Memory B cell (primary cell): ENCODE measurements at regions not wholly inside any gene's neighbourhood (a gene's known extent, or its start where the extent isn't known, plus 50 kb on each side); places are given as distances from the start of the nearest gene placed in this dataset.

Experiments used
- ATAC-seq: fragments of 150-1000 bp; cut with Tn5 transposase; 2 replicates; pipeline ENCODE4 v1.10.0; 2021; ENCODE audit warnings: low read depth, mild to moderate bottlenecking, moderate library complexity
- DNase-seq, 2 donors: peaks; one replicate each; pipeline ENCODE4 v3.0.0; 2022; ENCODE audit warnings: low spot score in 2 of 2
- H3K27ac Mint-ChIP-seq: one replicate; pipeline ENCODE4 v1.8.0; 2022; ENCODE audit warnings: mild to moderate bottlenecking, moderate library complexity, mixed read lengths
- H3K27me3 Mint-ChIP-seq: one replicate; pipeline ENCODE4 v1.8.0; 2022; ENCODE audit warnings: mixed read lengths
- H3K36me3 Mint-ChIP-seq: one replicate; pipeline ENCODE4 v1.8.0; 2022; ENCODE audit warnings: mild to moderate bottlenecking, mixed read lengths
- H3K4me1 Mint-ChIP-seq: one replicate; pipeline ENCODE4 v1.8.0; 2022; ENCODE audit warnings: mixed read lengths
- H3K4me3 Mint-ChIP-seq: one replicate; pipeline ENCODE4 v1.8.0; 2022; ENCODE audit warnings: mild to moderate bottlenecking, moderate library complexity, mixed read lengths
- H3K9me3 Mint-ChIP-seq: one replicate; pipeline ENCODE4 v1.8.0; 2022; ENCODE audit warnings: mixed read lengths

DNA sequence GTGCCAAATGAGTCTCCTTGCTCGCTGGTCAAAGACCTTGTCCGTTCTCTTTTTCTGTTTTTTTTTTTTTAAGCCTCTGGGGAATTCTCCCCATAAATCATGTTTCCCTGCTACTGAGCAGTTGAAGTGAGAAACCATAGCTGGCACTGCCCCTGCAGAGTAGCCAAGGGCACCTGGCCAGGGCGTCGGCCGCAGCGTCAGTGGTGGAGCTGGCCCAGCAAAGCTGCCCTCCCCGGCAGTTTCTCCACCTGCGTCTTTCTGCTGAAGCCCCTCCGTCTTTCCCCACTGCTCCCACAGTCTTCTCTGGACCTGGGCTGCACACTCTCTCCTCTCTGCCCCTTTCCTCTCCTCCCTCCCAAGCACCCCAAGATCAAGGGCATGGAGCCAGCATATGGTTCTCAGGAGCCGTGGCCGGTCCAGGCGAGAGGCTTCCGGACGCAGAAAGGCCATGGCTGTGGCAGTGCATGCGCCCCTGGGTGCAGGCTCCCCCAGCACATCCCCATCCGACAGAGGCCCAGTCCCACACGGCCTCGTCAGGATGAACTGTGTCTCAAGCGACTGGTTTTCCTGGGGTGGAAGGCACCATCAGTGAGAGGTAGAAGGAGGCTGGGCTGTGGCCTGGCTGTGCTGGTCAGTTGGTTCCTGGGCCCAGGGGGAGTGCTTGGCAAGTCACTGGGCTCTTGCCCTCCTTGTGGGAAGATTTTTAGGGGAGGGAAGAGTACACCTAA lies 218.1 kb downstream of the ERMARD start:
- no peak for ATAC-seq
- Mint-ChIP-seq H3K36me3 (no peaks in the 10 kb centered on the region), H3K4me3 (no peak overlapping the region), H3K4me1 (no peaks in the 10 kb centered on the region), H3K27me3 (peaks cover 8% of the 10 kb centered on the region), H3K27ac (no peak overlapping the region), H3K9me3 (no peaks in the 10 kb centered on the region)
- DNase-seq: peak in 1 of 2 donors; percentile 3

DNA sequence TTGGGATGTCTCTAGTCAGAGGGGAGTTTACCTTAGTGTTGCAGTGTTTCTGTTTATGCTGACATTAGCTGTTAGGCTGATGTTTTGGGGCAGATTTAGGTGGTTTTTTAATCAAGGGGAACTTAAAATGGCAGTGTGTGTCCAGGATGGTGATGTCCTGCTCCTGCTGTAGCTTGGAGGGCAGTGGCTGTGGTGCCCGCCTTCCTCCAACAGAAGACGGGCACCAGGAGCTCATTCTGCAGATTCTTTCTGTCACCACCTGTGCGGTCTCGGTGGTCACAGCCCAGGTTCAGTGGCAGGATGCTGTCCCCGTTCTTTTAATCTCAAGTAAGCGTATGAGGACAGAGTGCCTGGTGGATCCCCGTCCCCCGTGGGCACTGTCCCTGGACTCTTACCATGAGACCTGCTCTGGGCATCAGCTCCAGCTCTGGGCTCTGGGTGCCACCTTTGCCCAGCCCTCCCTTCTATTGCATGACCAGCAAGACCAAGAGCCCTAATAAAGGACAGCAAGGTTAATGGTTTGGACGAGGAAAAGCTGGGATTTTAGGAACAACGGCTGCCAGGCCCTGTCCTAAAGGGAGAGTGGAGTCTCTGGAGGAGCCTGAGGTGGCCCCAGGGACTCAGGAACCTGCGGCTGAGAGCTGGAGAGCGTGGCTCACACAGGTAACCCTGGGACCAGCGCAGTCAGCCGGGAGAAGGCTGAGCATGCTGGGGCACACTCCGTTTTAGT lies 217.3 kb downstream of the ERMARD start:
- ATAC-seq (no peak), DNase-seq (peak in 1 of 2 donors; percentile 2)
- Mint-ChIP-seq H3K4me1 (no peaks in the 10 kb centered on the region), H3K36me3 (no peaks in the 10 kb centered on the region), H3K4me3 (no peak overlapping the region), H3K27me3 (peaks cover 8% of the 10 kb centered on the region), H3K27ac (no peak overlapping the region), H3K9me3 (no peaks in the 10 kb centered on the region)

DNA sequence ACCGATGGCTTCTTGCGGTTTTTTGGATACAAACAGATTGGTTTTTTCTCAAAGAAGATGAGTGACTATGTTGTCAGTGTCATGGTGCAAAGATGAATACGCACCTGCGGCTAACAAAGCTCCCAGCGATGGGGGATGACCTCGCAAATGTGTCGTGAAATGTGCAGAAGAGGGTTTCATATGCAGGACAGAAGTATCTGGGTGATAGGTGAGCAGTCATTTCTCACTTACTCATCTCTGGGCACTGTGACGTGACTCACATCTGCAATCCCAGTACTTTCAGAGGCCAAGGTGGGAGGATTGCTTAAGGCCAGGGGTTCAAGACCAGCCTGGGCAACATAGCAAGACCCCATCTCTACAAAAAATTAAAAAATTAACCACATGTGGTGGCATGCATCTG lies 216.3 kb downstream of the ERMARD start:
- Mint-ChIP-seq H3K27me3 (peaks cover 10% of the 10 kb centered on the region), H3K4me3 (no peak overlapping the region), H3K4me1 (no peaks in the 10 kb centered on the region), H3K27ac (no peak overlapping the region), H3K36me3 (no peaks in the 10 kb centered on the region), H3K9me3 (no peaks in the 10 kb centered on the region)
- DNase-seq (peak in 1 of 2 donors; percentile 7), ATAC-seq (no peak)

DNA sequence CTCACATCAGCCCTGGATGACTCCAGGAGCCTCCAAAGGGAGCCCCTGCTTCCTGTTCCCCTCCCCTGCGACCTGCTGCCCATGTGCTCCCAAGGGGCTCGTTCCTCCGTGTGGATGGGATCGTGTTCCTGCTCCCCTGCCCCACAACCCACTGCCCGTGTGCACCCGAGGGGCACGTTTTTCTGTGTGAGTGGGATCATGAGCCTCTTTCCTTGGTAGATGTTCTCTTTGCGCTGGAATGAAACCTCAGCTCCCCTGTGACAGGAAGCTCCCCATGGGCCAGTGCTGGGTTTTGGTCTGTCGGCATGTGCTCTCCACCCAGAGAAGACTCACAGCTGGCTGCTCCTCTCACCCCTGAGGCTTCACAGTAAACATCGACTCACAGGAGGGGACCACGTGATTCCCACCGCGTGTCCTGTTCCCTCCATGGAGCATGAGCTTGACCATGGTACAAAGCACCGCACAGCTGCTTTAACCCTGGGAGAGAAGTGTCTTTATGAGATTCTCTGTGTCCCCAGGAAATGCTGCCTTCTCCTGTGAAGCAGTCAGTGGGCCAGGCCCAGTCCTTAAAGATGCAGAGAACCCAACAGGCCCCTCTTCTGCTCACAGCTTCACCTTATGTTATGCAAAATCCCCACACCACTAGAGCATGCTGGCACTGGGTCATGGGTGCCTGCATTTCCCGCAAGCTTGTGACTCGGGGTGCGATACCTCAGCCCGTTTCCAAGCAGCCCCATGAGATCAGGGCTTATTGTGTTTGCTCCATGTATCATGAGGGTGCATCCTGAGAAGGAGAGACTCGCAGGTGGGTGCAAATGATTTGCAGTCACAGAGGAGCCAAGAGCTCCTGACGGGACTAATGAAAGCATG lies 215.1 kb downstream of the ERMARD start:
- no peaks in the 10 kb centered on the region for H3K4me1 Mint-ChIP-seq
- no peaks in the 10 kb centered on the region for H3K36me3 Mint-ChIP-seq
- peak; percentile 62 for ATAC-seq
- no peak overlapping the region for H3K4me3 Mint-ChIP-seq
- no peaks in the 10 kb centered on the region for H3K9me3 Mint-ChIP-seq
- H3K27me3 Mint-ChIP-seq: peaks cover 10% of the 10 kb centered on the region
- DNase-seq: peak in 1 of 2 donors; percentile 9
- H3K27ac Mint-ChIP-seq: no peak overlapping the region

DNA sequence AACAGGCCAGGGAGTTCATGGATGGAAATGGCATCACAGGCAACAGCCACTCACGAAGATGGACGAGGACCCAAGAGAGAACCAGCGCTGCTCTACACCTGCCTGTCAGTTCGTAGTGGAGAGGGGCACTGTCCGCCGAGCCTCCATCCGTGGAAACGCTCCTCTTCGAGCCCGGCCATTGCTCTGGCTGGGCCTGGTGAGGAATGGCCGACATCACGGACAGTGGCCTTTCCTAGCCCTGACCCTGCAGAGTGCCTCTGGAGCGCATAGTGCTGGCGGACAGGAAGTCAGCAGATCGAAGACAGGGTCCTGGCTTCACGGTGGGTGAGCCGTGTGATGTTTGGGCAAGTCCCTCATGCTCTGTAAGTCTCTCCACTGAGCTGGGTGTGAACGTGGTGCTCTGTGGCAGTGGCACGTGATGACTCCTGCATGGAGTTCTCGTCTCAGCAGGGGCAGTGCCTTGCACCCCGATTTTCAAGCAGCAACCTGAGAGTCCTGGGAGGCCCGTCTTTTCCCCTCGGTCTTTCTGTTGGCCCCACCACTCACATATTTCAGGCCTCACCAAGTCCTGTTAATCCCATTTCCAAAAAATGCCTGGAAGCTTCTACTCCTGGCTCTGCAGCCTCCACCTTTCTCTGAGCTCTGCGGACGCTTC lies 214.4 kb downstream of the ERMARD start:
- no peak for ATAC-seq
- DNase-seq: peak in 1 of 2 donors; percentile 7
- Mint-ChIP-seq H3K4me3 (no peak overlapping the region), H3K9me3 (no peaks in the 10 kb centered on the region), H3K36me3 (no peaks in the 10 kb centered on the region), H3K4me1 (no peaks in the 10 kb centered on the region), H3K27ac (no peak overlapping the region), H3K27me3 (peaks cover 14% of the 10 kb centered on the region)

DNA sequence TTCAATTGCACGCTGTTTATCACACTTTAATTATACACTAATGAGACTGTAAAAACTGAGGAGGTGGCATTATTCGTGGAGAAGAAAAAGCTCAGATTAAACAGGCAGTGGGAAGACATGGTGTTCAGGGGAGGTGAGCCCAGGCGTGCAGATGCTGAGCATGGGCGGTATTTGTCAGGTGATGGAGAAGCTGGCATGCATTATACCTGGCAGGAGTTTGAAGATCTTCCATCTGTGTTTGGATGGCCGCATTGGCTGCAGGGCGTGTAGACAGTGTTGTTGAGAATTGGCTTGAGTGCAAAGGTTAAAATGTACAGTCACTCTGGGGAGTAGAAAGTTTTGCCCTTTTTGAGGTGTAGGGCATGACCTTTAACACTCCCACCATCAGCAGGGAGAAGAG lies 213.8 kb downstream of the ERMARD start:
- Mint-ChIP-seq H3K36me3 (no peaks in the 10 kb centered on the region), H3K9me3 (no peaks in the 10 kb centered on the region), H3K4me3 (no peak overlapping the region), H3K27me3 (peaks cover 14% of the 10 kb centered on the region), H3K4me1 (no peaks in the 10 kb centered on the region), H3K27ac (no peak overlapping the region)
- ATAC-seq: no peak
- DNase-seq: no peak

DNA sequence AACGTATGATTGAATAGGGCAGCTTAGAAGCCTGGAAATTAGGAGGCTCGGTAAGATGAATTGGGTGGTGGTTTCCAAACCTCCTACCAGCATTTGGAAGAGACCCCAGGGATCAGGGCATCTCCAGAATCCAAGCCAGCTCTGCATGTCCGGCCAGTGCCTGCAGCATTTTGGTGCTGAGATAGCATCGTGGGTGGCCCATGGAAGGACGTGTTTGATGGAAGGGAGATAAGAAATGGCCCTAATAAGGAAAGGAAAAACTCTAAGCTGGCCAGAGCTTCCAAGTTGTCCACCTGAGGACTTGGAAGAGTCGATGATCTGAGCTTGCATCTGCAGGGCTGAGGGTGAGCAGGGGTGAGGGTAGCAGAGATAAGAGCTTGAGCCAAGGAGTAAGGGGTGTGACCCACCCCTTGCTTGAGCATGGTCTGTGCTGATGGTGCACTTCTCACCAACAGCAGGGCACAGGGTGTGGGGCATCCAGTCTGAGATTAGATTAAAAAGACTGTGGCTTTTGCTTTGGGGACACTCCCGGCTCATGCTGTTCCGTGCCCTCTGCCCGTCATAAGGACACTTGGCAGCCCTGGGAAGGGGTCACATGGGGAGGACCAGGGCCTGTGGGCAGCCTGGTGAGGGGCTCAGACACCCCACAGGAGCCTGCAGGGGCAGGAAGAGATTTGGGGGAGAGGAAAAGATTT lies 213.2 kb downstream of the ERMARD start:
- Mint-ChIP-seq H3K36me3 (no peaks in the 10 kb centered on the region), H3K4me3 (no peak overlapping the region), H3K27ac (no peak overlapping the region), H3K9me3 (no peaks in the 10 kb centered on the region), H3K27me3 (peaks cover 12% of the 10 kb centered on the region), H3K4me1 (no peaks in the 10 kb centered on the region)
- ATAC-seq (no peak), DNase-seq (peak in 1 of 2 donors; percentile 6)

DNA sequence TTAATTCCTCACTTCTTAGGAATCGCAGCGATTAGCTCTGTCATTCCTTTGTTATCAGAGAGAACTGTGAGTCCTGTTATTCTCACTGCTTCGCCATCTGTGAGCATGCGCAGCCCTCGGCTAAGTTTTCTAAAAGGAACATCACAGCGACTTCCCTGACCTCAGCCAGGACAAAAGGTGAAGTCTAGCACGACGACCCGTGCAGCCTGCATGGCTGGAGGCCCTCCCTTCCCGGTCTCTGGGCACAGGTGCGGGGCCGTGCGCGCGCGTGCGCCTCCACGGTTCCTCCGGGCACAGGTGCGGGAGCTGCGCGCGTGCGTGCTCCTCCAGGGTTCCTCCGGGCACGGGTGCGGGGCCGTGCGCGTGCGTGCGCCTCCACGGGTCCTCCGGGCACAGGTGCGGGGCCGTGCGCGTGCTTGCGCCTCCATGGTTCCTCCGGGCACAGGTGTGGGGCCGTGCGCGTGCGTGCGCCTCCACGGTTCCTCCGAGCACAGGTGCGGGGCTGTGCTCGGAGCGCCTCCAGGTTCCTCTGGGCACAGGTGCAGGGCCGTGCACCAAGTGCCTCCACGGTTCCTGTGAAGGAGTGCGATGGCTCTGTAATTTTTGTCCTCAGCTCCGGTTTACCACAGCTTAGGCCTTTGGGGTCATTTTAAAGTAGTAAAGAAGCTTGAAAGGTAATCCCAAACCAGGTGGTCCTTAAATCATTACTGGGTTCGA lies 212.3 kb downstream of the ERMARD start:
- Mint-ChIP-seq H3K27me3 (peaks cover 10% of the 10 kb centered on the region), H3K9me3 (no peaks in the 10 kb centered on the region), H3K4me3 (no peak overlapping the region), H3K27ac (no peak overlapping the region), H3K36me3 (no peaks in the 10 kb centered on the region), H3K4me1 (peaks cover 4% of the 10 kb centered on the region)
- DNase-seq (peak in 1 of 2 donors; percentile 8), ATAC-seq (no peak)

DNA sequence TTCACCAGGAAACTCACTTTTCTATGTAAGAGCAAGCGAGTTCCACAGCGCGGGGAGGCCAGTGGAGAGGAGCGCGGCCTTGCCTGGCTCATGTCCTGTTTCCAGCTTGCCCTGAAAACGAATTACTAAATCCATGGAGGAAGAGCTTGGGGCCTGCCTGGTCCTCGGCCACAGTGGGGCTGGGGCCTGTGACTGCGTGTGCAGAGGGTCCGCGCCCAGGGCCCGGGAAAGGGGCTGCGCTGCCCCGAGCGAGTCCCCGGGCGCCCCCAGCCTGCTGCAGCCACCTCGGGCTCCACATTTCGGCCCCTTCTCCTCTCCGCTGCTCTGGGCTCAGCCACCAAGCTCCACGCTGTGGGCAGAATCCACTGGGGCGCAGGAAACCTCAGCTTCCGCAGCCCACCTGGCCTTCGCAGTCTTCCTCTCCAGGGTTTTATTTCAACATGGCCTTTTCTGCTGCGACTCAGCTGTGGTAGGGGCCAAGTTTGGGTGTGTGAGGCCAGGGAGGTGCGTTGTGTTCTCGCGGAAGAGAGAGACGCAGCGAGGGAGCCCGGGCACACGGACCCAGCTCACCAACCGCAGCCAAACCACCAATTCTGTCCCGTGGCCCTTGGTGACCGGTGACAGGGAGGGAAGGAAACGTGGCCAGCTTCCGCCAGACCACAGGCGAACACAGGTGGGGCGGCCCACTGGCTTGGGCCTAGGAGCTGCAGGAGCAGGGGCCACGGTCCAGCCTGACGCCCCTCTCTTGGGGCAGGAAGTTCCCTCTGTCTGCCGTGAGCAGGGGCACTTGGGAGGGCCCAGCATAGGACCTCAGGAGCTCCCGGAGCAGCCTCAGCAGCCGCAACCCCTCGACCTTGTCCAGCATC lies 211.4 kb downstream of the ERMARD start:
- H3K4me3 Mint-ChIP-seq: no peak overlapping the region
- H3K27ac Mint-ChIP-seq: no peak overlapping the region
- no peaks in the 10 kb centered on the region for H3K9me3 Mint-ChIP-seq
- H3K4me1 Mint-ChIP-seq: peaks cover 7% of the 10 kb centered on the region
- peaks cover 14% of the 10 kb centered on the region for H3K27me3 Mint-ChIP-seq
- ATAC-seq (no peak), DNase-seq (peak in 1 of 2 donors; percentile 8)
- no peaks in the 10 kb centered on the region for H3K36me3 Mint-ChIP-seq

DNA sequence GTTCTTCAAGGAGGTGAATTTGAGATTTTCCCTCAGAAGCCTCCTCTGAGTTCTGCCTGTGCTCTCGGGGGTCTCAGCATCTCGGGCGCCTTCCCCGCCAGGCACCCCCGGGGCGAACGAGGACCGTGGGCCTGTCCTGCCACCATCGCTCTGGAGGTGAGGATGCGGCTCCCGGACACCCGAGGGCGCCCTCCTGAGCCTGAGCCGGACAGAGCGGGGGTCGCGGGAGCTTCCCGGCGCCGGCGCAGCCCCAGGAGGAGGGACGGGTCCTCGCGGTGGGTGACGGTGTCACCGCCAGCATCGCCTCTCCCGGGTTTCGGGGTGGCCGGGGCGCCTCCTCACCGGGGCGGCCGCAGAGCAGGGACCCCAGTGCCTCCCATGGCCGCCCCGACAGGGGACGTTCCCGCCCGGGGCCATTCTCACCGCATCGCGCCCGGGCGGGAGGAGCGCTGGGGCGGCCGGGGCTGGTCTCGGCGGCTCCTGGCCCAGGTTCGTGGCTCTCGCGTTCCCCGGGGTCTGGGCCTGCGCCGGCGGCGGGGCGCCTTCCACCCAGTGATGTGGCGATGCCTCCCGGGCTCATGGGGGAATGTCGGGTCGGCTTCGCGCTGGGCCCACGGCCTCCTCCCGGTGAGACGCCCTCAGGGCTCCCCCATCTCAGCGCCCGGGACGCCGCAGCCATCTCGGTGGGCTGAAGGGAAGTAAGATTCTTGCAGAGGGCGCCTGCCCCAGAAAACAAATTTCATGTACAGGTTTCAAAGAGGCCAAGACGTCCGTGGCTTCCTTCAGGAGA lies 210.5 kb downstream of the ERMARD start:
- DNase-seq (no peak), ATAC-seq (no peak)
- no peak overlapping the region for H3K27ac Mint-ChIP-seq
- H3K4me3 Mint-ChIP-seq: no peak overlapping the region
- no peaks in the 10 kb centered on the region for H3K9me3 Mint-ChIP-seq
- H3K4me1 Mint-ChIP-seq: peaks cover 7% of the 10 kb centered on the region
- peaks cover 14% of the 10 kb centered on the region for H3K27me3 Mint-ChIP-seq
- H3K36me3 Mint-ChIP-seq: no peaks in the 10 kb centered on the region

DNA sequence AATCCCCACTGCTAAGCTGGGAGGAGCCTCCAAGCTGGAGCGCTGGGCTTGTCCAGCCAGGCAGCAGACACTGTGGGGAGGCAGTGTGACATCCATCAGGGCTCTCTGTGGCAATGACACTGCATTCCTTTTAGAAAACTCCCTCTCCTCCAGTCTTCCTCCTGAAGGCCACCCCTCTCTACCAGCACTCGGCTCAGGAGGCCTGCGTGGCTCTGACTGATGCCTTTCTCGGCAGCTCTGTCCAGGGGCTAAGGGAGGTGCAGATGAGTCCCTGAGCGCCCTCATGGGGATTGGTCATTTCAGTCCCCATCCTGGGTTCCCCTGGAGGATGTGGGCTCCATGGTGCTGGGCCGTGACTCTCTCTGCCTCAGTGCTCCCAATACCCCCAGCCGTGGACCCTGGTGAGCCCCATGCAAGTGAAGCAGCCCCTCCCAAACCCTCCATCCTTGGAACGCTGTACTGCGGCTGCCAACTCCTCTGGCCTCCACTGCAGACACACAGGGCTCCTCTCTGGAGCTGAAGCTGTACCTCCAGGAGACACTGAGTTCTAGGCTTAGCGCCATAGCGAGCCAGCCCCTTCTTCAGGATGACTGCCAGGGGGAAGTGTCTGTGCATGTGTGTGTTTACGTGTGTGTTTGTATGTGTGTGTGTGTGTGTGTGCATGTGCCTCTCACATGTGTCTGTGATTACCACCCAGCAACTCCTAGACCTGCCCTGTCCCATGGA lies 209.6 kb downstream of the ERMARD start:
- Mint-ChIP-seq H3K27ac (no peak overlapping the region), H3K27me3 (peaks cover 14% of the 10 kb centered on the region), H3K9me3 (no peaks in the 10 kb centered on the region), H3K4me1 (peaks cover 7% of the 10 kb centered on the region), H3K36me3 (no peaks in the 10 kb centered on the region), H3K4me3 (peak overlapping the region; percentile 57)
- no peak for ATAC-seq
- DNase-seq: no peak
